HepG2 (cell line): ENCODE measurements at regions not wholly inside any gene's neighbourhood (a gene's known extent, or its start where the extent isn't known, plus 50 kb on each side); places are given as distances from the start of the nearest gene placed in this dataset.

Experiments used
- JUND ChIP-seq: sonication (generic); formaldehyde crosslinking; IDR thresholded peaks from 2 replicates; pipeline ENCODE4 v1.8.0; 2022; ENCODE audit warnings: mild to moderate bottlenecking, missing genetic modification reagents
- KIAA2018 ChIP-seq: sonication (generic); formaldehyde crosslinking; IDR thresholded peaks from 2 replicates; pipeline ENCODE4 v1.5.0; 2020; ENCODE audit warnings: mild to moderate bottlenecking, missing genetic modification reagents, borderline replicate concordance
- KLF6 ChIP-seq: IDR thresholded peaks from 2 replicates; pipeline ENCODE4 v1.8.0; 2016; ENCODE audit warnings: missing biosample characterization, missing genetic modification reagents
- MNT ChIP-seq: fragments of 450-650 bp; IDR thresholded peaks from 2 replicates; pipeline ENCODE4 v1.6.1; 2016
- SALL1 ChIP-seq: sonication (generic); formaldehyde crosslinking; IDR thresholded peaks from 2 replicates; pipeline ENCODE4 v1.8.0; 2022; ENCODE audit warnings: mild to moderate bottlenecking, missing genetic modification reagents
- ZNF124 ChIP-seq: sonication (generic); formaldehyde crosslinking; IDR thresholded peaks from 2 replicates; pipeline ENCODE4 v1.4.0; 2020; ENCODE audit warnings: missing genetic modification reagents
- ZNF354B ChIP-seq: sonication (generic); formaldehyde crosslinking; IDR thresholded peaks from 2 replicates; pipeline ENCODE4 v1.8.0; 2022; ENCODE audit warnings: mild to moderate bottlenecking, missing genetic modification reagents
- ZNF879 ChIP-seq: sonication (generic); formaldehyde crosslinking; IDR thresholded peaks from 2 replicates; pipeline ENCODE4 v1.8.1; 2023; ENCODE audit warnings: missing genetic modification reagents
- TF ChIP-seq, protein P1 (sequence below): sonication (generic); formaldehyde crosslinking; IDR thresholded peaks from 2 replicates; pipeline ENCODE4 v1.4.0; 2020; ENCODE audit warnings: missing genetic modification reagents, borderline replicate concordance

DNA sequence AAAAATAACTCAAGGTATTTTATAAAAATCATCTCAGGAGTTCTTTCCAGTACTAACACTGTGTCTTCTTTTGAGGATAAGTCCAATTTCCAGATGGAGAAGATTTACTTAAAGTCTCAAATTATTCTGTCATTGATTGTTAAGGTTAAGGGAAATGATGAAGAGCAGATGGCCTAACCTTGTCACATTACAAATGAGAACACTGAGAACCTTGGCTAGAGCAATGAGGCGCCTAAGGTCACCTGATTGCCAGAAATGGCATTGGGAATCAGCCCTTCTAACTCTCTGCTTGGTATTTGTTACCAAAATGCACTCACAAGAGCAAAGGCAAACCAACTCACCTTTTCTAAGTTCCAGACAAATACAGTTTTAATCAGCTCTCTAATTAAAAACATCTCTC, 835.1 kb downstream of the RNF144A start (continued):
- TF ChIP-seq MNT (no peak), ZNF879 (CRISPR knock-in tag) (no peak), ZNF354B (CRISPR knock-in tag) (no peak), JUND (CRISPR knock-in tag) (no peak), SALL1 (CRISPR knock-in tag) (no peak), ZNF124 (CRISPR knock-in tag) (no peak), KIAA2018 (no peak), KLF6 (no peak)
- TF ChIP-seq, protein P1, sequence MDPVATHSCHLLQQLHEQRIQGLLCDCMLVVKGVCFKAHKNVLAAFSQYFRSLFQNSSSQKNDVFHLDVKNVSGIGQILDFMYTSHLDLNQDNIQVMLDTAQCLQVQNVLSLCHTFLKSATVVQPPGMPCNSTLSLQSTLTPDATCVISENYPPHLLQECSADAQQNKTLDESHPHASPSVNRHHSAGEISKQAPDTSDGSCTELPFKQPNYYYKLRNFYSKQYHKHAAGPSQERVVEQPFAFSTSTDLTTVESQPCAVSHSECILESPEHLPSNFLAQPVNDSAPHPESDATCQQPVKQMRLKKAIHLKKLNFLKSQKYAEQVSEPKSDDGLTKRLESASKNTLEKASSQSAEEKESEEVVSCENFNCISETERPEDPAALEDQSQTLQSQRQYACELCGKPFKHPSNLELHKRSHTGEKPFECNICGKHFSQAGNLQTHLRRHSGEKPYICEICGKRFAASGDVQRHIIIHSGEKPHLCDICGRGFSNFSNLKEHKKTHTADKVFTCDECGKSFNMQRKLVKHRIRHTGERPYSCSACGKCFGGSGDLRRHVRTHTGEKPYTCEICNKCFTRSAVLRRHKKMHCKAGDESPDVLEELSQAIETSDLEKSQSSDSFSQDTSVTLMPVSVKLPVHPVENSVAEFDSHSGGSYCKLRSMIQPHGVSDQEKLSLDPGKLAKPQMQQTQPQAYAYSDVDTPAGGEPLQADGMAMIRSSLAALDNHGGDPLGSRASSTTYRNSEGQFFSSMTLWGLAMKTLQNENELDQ (CRISPR knock-in tag): no peak
